ENCODE measurements at regions not wholly inside any gene's neighbourhood (a gene's known extent, or its start where the extent isn't known, plus 50 kb on each side); places are given as distances from the start of the nearest gene placed in this dataset.

DNA sequence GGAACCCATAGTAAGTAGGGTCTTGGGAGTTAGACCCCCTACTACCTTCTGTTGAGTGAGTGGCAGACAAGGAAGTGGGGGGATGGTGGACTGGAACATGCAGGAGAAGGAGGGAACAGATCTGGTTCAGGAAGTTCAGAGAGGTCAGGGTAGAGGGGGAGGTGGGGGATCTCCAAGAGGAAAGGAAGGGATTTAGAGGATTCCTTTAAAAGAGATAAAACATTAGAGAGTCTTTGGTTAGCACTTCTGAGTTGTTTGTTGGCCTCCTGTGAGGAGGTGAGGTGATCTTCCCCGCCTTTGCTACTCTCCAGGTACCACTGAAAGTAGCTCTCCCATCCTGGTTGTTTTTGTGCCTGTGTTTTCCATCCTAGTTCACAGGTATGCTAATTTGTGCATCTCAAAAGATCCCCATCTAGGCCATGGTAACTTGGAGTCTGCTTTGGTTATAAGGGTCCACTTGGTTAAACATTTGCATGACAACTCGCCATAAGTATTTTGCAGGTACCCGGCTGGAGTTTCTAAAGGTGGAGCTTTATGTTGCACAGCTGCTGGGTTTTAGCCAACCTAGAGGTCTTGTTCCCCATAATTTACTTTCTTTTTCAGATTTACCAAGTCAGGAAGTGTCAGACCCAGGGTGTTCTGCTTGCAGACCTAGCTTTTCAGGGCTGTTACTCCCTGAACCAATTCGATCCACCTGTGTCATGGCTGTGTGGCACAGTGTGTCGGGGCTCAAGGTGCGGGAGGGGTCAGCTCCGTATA lies 79.3 kb upstream of the SORL1 start:
- TF ChIP-seq, protein P1, sequence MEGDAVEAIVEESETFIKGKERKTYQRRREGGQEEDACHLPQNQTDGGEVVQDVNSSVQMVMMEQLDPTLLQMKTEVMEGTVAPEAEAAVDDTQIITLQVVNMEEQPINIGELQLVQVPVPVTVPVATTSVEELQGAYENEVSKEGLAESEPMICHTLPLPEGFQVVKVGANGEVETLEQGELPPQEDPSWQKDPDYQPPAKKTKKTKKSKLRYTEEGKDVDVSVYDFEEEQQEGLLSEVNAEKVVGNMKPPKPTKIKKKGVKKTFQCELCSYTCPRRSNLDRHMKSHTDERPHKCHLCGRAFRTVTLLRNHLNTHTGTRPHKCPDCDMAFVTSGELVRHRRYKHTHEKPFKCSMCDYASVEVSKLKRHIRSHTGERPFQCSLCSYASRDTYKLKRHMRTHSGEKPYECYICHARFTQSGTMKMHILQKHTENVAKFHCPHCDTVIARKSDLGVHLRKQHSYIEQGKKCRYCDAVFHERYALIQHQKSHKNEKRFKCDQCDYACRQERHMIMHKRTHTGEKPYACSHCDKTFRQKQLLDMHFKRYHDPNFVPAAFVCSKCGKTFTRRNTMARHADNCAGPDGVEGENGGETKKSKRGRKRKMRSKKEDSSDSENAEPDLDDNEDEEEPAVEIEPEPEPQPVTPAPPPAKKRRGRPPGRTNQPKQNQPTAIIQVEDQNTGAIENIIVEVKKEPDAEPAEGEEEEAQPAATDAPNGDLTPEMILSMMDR (IDR thresholded peaks at IDR 0.05; ENCODE audit: low read depth, low read length): no peak
- no peak for TF ChIP-seq POLR2A (IDR thresholded peaks at IDR 0.05; ENCODE audit: extremely low read depth, insufficient read length)
